SU-DHL-6 (cell line): ENCODE measurements at regions not wholly inside any gene's neighbourhood (a gene's known extent, or its start where the extent isn't known, plus 50 kb on each side); places are given as distances from the start of the nearest gene placed in this dataset.

Experiments
- H2AFZ ChIP-seq: fragments of 200-600 bp; sonication (generic); 2 replicates; pipeline ENCODE4 v1.6.1; 2014; ENCODE audit warnings: low read depth, mild to moderate bottlenecking, moderate library complexity, mixed read lengths, antibody characterized with exemption, low read length; ENCODE audit not compliant: severe bottlenecking
- H3F3A ChIP-seq: fragments of 200-600 bp; shearing (Covaris generic); 2 replicates; pipeline ENCODE4 v1.6.0; 2016; ENCODE audit warnings: antibody characterized with exemption, mild to moderate bottlenecking; ENCODE audit not compliant: insufficient read depth
- H3K27ac ChIP-seq: fragments of 200-600 bp; sonication (generic); 2 replicates; pipeline ENCODE4 v1.5.1; 2016; ENCODE audit warnings: low read depth, mild to moderate bottlenecking, low read length, moderate library complexity, mixed read lengths
- H3K27me3 ChIP-seq: fragments of 200-600 bp; sonication (generic), shearing (Covaris generic); 2 replicates; pipeline ENCODE4 v1.6.0; 2014; ENCODE audit warnings: mild to moderate bottlenecking, low read length
- H3K36me3 ChIP-seq: fragments of 200-600 bp; sonication (generic); 2 replicates; pipeline ENCODE4 v1.6.1; 2014; ENCODE audit warnings: mild to moderate bottlenecking, low read length, mixed read lengths
- H3K4me2 ChIP-seq: fragments of 300-600, 200-600 bp; shearing (Covaris generic), sonication (generic); 2 replicates; pipeline ENCODE4 v1.6.0; 2014; ENCODE audit warnings: low read length, low read depth, mild to moderate bottlenecking; ENCODE audit not compliant: poor library complexity, severe bottlenecking
- H3K4me3 ChIP-seq: fragments of 200-600 bp; sonication (generic); 2 replicates; pipeline ENCODE4 v1.5.1; 2014; ENCODE audit warnings: antibody characterized with exemption, low read length, mild to moderate bottlenecking, mixed read lengths; ENCODE audit not compliant: insufficient read depth, poor library complexity, severe bottlenecking
- H3K79me2 ChIP-seq: fragments of 200-600 bp; sonication (generic); 2 replicates; pipeline ENCODE4 v1.6.1; 2014; ENCODE audit warnings: mild to moderate bottlenecking, low read length, moderate library complexity; ENCODE audit not compliant: insufficient read depth
- H3K9ac ChIP-seq: fragments of 200-600 bp; sonication (generic); 2 replicates; pipeline ENCODE4 v1.7.0; 2014; ENCODE audit warnings: mild to moderate bottlenecking, low read length
- H3K9me2 ChIP-seq: fragments of 200-600 bp; sonication (generic); replicated peaks from 2 replicates; pipeline ENCODE4 v1.6.1; 2014; ENCODE audit warnings: low read length; ENCODE audit not compliant: insufficient read depth
- H3K9me3 ChIP-seq: fragments of 200-600 bp; sonication (generic); 2 replicates; pipeline ENCODE4 v1.6.1; 2014; ENCODE audit warnings: low read length, mixed read lengths; ENCODE audit not compliant: insufficient read depth
- H4K20me1 ChIP-seq: fragments of 200-600 bp; sonication (generic); 2 replicates; pipeline ENCODE4 v1.6.1; 2014; ENCODE audit warnings: low read depth, mild to moderate bottlenecking, antibody characterized with exemption, low read length, moderate library complexity, mixed read lengths
- EZH2phosphoT487 ChIP-seq: fragments of 200-600 bp; sonication (generic), shearing (Covaris generic); conservative IDR thresholded peaks from 2 replicates; pipeline ENCODE4 v1.6.1; 2018; ENCODE audit warnings: mild to moderate bottlenecking, antibody characterized with exemption, low read length, moderate library complexity, mixed read lengths
- TF ChIP-seq, protein P1 (sequence below): fragments of 200-600 bp; sonication (generic); IDR thresholded peaks from one replicate; pipeline ENCODE4 v1.5.1; 2017; ENCODE audit warnings: antibody characterized with exemption, mild to moderate bottlenecking, low read length, moderate library complexity; ENCODE audit not compliant: insufficient read depth, poor library complexity, severe bottlenecking

DNA sequence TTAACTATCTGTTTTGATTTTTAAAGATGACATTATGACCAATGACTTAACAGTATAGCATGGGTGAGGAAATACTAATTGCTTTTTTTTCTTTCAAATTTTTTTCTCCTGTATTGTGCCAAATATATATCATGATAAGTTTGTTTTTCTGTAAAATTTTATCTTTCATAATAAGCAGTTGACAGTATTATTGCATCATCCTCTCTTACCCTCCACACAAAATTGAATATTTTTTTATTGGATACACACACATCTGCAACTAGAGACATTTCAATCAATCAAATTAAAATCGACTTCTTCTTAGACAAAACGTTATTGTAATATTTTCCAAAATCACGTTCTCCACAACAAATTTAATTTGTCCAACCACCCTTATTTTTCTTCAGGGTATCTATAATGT lies 330.4 kb upstream of the BRINP3 start:
- no peaks in the 10 kb centered on the region for H3K36me3 ChIP-seq
- H3K4me3 ChIP-seq: no peak overlapping the region
- no peak overlapping the region for H3K4me2 ChIP-seq
- no peak overlapping the region for H2AFZ ChIP-seq
- no peaks in the 10 kb centered on the region for H3K9me3 ChIP-seq
- H3K27me3 ChIP-seq: no peaks in the 10 kb centered on the region
- H3K79me2 ChIP-seq: no peaks in the 10 kb centered on the region
- no peaks in the 10 kb centered on the region for H3K9me2 ChIP-seq
- TF ChIP-seq EZH2phosphoT487: no peak
- TF ChIP-seq, protein P1, sequence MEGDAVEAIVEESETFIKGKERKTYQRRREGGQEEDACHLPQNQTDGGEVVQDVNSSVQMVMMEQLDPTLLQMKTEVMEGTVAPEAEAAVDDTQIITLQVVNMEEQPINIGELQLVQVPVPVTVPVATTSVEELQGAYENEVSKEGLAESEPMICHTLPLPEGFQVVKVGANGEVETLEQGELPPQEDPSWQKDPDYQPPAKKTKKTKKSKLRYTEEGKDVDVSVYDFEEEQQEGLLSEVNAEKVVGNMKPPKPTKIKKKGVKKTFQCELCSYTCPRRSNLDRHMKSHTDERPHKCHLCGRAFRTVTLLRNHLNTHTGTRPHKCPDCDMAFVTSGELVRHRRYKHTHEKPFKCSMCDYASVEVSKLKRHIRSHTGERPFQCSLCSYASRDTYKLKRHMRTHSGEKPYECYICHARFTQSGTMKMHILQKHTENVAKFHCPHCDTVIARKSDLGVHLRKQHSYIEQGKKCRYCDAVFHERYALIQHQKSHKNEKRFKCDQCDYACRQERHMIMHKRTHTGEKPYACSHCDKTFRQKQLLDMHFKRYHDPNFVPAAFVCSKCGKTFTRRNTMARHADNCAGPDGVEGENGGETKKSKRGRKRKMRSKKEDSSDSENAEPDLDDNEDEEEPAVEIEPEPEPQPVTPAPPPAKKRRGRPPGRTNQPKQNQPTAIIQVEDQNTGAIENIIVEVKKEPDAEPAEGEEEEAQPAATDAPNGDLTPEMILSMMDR: no peak
- no peaks in the 10 kb centered on the region for H4K20me1 ChIP-seq
- no peak overlapping the region for H3K27ac ChIP-seq
- no peaks in the 10 kb centered on the region for H3F3A ChIP-seq
- H3K9ac ChIP-seq: no peak overlapping the region

- no peaks in the 10 kb centered on the region for H3K79me2 ChIP-seq
- no peaks in the 10 kb centered on the region for H3K36me3 ChIP-seq
- H2AFZ ChIP-seq: no peak overlapping the region
- H4K20me1 ChIP-seq: no peaks in the 10 kb centered on the region
- no peaks in the 10 kb centered on the region for H3K27me3 ChIP-seq
- TF ChIP-seq, protein P1: no peak
- TF ChIP-seq EZH2phosphoT487: no peak
- no peaks in the 10 kb centered on the region for H3F3A ChIP-seq
- no peak overlapping the region for H3K4me3 ChIP-seq
- H3K27ac ChIP-seq: no peak overlapping the region
- H3K4me2 ChIP-seq: no peak overlapping the region
- H3K9me3 ChIP-seq: no peaks in the 10 kb centered on the region
- H3K9ac ChIP-seq: no peak overlapping the region
- H3K9me2 ChIP-seq: no peaks in the 10 kb centered on the region
Measured at GRCh38 chr1:190809312-190809711, 331.6 kb upstream of the BRINP3 start.

- H3F3A ChIP-seq: no peaks in the 10 kb centered on the region
- TF ChIP-seq, protein P1: no peak
- no peak for TF ChIP-seq EZH2phosphoT487
- H3K79me2 ChIP-seq: no peaks in the 10 kb centered on the region
- H3K9me2 ChIP-seq: no peaks in the 10 kb centered on the region
- H3K9me3 ChIP-seq: no peaks in the 10 kb centered on the region
- no peak overlapping the region for H2AFZ ChIP-seq
- H4K20me1 ChIP-seq: no peaks in the 10 kb centered on the region
- no peak overlapping the region for H3K4me3 ChIP-seq
- H3K36me3 ChIP-seq: no peaks in the 10 kb centered on the region; the same call in 1 of the 2 replicates
- no peak overlapping the region for H3K9ac ChIP-seq
- H3K4me2 ChIP-seq: no peak overlapping the region
- H3K27me3 ChIP-seq: no peaks in the 10 kb centered on the region
- no peak overlapping the region for H3K27ac ChIP-seq
Measured at GRCh38 chr1:190812996-190813395, 335.3 kb upstream of the BRINP3 start.
